ENCODE measurements at regions not wholly inside any gene's neighbourhood (a gene's known extent, or its start where the extent isn't known, plus 50 kb on each side); places are given as distances from the start of the nearest gene placed in this dataset.

GRCh38 chr4:58064653-58065052 lies 954.5 kb upstream of the IGFBP7 start:
- Histone ChIP-seq H3K4me3 (ENCODE audit: low read length) (no peak overlapping the region), H3K4me1 (ENCODE audit: control insufficient read depth, insufficient read depth, low read length) (no peaks in the 10 kb centered on the region)

DNA sequence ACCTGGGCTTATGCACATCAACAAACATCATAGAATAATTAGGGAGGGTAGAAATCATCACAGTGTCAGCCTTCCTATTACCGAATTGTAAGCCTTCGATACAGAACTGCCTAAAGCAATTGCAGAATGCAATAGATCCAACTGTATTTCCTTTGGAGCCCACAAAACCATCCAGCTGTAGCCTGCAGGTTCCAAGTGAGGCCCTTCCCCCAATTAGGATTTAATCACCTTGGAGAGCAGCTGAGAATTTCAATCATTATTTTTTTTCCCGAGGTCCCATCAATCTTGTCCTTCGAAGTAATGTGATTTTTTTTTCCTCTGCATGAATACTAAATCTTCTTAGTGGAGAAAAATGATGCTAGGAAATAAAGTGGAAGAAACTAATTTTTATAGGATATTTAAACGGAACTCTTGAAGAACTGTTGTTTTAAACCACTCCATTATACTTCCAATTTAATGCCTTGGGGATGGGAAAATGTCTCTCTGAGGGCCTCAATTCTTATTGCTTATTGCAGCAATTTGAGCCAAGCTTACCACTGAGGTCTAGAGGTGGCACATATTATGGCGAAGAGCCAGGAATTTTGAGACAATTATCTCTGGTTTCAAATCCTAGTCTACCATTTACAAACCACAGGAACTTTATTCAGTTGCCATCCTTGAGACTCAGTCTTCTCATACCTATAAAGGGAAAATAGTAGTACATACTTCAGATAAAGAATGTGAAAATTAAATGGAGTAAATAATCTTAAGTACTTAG lies 953.4 kb upstream of the IGFBP7 start:
- H3K27ac ChIP-seq (ENCODE audit: low read depth, low read length), result no peak overlapping the region
- H3K4me1 ChIP-seq (ENCODE audit: control insufficient read depth, insufficient read depth, low read length), result no peaks in the 10 kb centered on the region
- H3K27me3 ChIP-seq (ENCODE audit: control insufficient read depth, insufficient read depth, low read length), result no peaks in the 10 kb centered on the region
- H3K36me3 ChIP-seq (ENCODE audit: control insufficient read depth, insufficient read depth, low read length), result no peaks in the 10 kb centered on the region
- H3K9ac ChIP-seq (ENCODE audit: low read length), result no peak overlapping the region
- no peak overlapping the region for H3K4me3 ChIP-seq (ENCODE audit: low read length)

More at GRCh38 chr4:58064653-58065052, 954.5 kb upstream of the IGFBP7 start:
- H3K27ac ChIP-seq (ENCODE audit: low read depth, low read length), result no peak overlapping the region
- H3K36me3 ChIP-seq (ENCODE audit: control insufficient read depth, insufficient read depth, low read length), result no peaks in the 10 kb centered on the region
- H3K9ac ChIP-seq (ENCODE audit: low read length), result no peak overlapping the region
- H3K27me3 ChIP-seq (ENCODE audit: control insufficient read depth, insufficient read depth, low read length), result no peaks in the 10 kb centered on the region

DNA sequence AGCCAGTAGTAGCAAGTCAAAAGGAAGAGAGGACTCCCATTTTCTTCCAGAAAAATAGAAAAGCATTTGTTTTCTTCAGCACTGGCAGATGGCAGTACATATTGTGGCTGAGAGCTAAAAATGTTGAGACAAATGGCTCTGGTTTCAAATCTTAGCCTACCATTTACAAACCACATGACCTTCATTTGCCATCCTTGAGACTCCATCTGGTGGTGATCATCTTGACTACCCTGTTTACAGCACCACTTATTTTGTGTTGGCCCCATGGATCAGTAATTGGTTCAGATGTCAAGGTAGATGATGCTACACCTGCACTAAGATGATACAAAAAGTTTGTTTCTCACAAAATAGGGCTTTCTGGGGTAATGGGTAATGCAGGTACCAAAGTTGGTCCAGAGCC lies 951.8 kb upstream of the IGFBP7 start:
- H3K27ac ChIP-seq (ENCODE audit: low read depth, low read length), result no peak overlapping the region
- H3K4me1 ChIP-seq (ENCODE audit: control insufficient read depth, insufficient read depth, low read length), result no peaks in the 10 kb centered on the region
- no peak overlapping the region for H3K4me3 ChIP-seq (ENCODE audit: low read length)
- no peaks in the 10 kb centered on the region for H3K27me3 ChIP-seq (ENCODE audit: control insufficient read depth, insufficient read depth, low read length)
- H3K36me3 ChIP-seq (ENCODE audit: control insufficient read depth, insufficient read depth, low read length), result no peaks in the 10 kb centered on the region
- no peak overlapping the region for H3K9ac ChIP-seq (ENCODE audit: low read length)

GRCh38 chr4:58050439-58050838 lies 940.3 kb upstream of the IGFBP7 start:
- Histone ChIP-seq H3K4me3 (ENCODE audit: low read length) (no peak overlapping the region), H3K4me1 (ENCODE audit: control insufficient read depth, insufficient read depth, low read length) (no peaks in the 10 kb centered on the region), H3K36me3 (ENCODE audit: control insufficient read depth, insufficient read depth, low read length) (no peaks in the 10 kb centered on the region), H3K27ac (ENCODE audit: low read depth, low read length) (no peak overlapping the region), H3K9ac (ENCODE audit: low read length) (no peak overlapping the region), H3K27me3 (ENCODE audit: control insufficient read depth, insufficient read depth, low read length) (no peaks in the 10 kb centered on the region)

- no peak overlapping the region for H3K9ac ChIP-seq (ENCODE audit: low read length)
- H3K4me1 ChIP-seq (ENCODE audit: control insufficient read depth, insufficient read depth, low read length), result no peaks in the 10 kb centered on the region
- H3K4me3 ChIP-seq (ENCODE audit: low read length), result no peak overlapping the region
- no peaks in the 10 kb centered on the region for H3K36me3 ChIP-seq (ENCODE audit: control insufficient read depth, insufficient read depth, low read length)
- no peak overlapping the region for H3K27ac ChIP-seq (ENCODE audit: low read depth, low read length)
- H3K27me3 ChIP-seq (ENCODE audit: control insufficient read depth, insufficient read depth, low read length), result no peaks in the 10 kb centered on the region
These were observed 938.3 kb upstream of the IGFBP7 start for GRCh38 chr4:58048491-58048890.

GRCh38 chr4:58042176-58042575 lies 932.0 kb upstream of the IGFBP7 start:
- Histone ChIP-seq H3K27ac (ENCODE audit: low read depth, low read length) (no peak overlapping the region), H3K27me3 (ENCODE audit: control insufficient read depth, insufficient read depth, low read length) (no peaks in the 10 kb centered on the region), H3K4me3 (ENCODE audit: low read length) (no peak overlapping the region), H3K4me1 (ENCODE audit: control insufficient read depth, insufficient read depth, low read length) (no peaks in the 10 kb centered on the region), H3K36me3 (ENCODE audit: control insufficient read depth, insufficient read depth, low read length) (no peaks in the 10 kb centered on the region), H3K9ac (ENCODE audit: low read length) (no peak overlapping the region)

- H3K27me3 ChIP-seq (ENCODE audit: control insufficient read depth, insufficient read depth, low read length), result no peaks in the 10 kb centered on the region
- H3K9ac ChIP-seq (ENCODE audit: low read length), result no peak overlapping the region
- H3K27ac ChIP-seq (ENCODE audit: low read depth, low read length), result no peak overlapping the region
- no peaks in the 10 kb centered on the region for H3K36me3 ChIP-seq (ENCODE audit: control insufficient read depth, insufficient read depth, low read length)
- H3K4me3 ChIP-seq (ENCODE audit: low read length), result no peak overlapping the region
- H3K4me1 ChIP-seq (ENCODE audit: control insufficient read depth, insufficient read depth, low read length), result no peaks in the 10 kb centered on the region
These were observed 883.8 kb upstream of the IGFBP7 start for GRCh38 chr4:57993944-57994343.

GRCh38 chr4:57989430-57989829 lies 879.2 kb upstream of the IGFBP7 start:
- Histone ChIP-seq H3K9ac (ENCODE audit: low read length) (no peak overlapping the region), H3K27ac (ENCODE audit: low read depth, low read length) (no peak overlapping the region), H3K36me3 (ENCODE audit: control insufficient read depth, insufficient read depth, low read length) (no peaks in the 10 kb centered on the region), H3K4me3 (ENCODE audit: low read length) (no peak overlapping the region), H3K4me1 (ENCODE audit: control insufficient read depth, insufficient read depth, low read length) (no peaks in the 10 kb centered on the region), H3K27me3 (ENCODE audit: control insufficient read depth, insufficient read depth, low read length) (no peaks in the 10 kb centered on the region)

DNA sequence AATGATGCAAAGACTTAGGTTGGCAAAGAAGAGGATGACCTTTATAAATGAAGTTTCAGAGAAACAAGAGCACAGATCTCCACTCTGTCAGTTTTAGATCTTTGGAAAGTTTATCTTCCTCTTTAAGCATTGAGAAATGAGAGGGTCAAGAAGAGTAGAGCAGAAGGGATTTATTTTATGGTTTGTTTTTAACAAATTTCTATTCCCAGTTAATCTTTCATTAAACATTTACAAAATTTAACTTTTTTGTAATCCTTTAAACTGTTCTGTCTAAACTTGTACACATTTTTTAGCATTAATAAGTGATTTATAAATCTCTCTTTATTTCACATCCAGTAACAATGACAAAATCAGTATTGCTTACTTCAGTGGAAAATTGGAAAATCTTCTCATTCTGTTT lies 875.0 kb upstream of the IGFBP7 start:
- Histone ChIP-seq H3K36me3 (ENCODE audit: control insufficient read depth, insufficient read depth, low read length) (no peaks in the 10 kb centered on the region), H3K4me1 (ENCODE audit: control insufficient read depth, insufficient read depth, low read length) (no peaks in the 10 kb centered on the region), H3K27me3 (ENCODE audit: control insufficient read depth, insufficient read depth, low read length) (no peaks in the 10 kb centered on the region), H3K27ac (ENCODE audit: low read depth, low read length) (no peak overlapping the region), H3K9ac (ENCODE audit: low read length) (no peak overlapping the region), H3K4me3 (ENCODE audit: low read length) (no peak overlapping the region)

DNA sequence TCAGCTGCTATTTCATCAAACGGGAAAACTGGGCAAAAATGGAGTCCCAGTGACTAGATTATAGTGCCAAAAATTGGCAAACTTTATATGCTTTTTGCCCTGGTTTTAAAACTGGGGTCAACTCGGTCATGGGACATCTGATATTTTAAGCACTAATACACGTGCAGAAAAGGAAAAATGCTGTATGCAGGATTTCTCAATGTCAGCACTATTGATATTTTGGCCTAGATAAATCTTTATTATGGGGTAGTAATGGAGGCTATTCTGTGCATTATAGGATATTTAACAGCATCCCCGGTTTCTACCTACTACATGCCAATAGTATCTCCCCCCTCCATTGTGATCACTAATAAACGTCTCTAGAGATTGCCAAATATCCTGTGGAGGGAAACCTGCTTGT lies 870.9 kb upstream of the IGFBP7 start:
- Histone ChIP-seq H3K4me3 (ENCODE audit: low read length) (no peak overlapping the region), H3K4me1 (ENCODE audit: control insufficient read depth, insufficient read depth, low read length) (no peaks in the 10 kb centered on the region)

GRCh38 chr4:57974821-57975220 lies 864.6 kb upstream of the IGFBP7 start:
- no peak overlapping the region for H3K4me3 ChIP-seq (ENCODE audit: low read length)

More for the DNA sequence above, 870.9 kb upstream of the IGFBP7 start:
- H3K27me3 ChIP-seq (ENCODE audit: control insufficient read depth, insufficient read depth, low read length), result no peaks in the 10 kb centered on the region
- no peak overlapping the region for H3K27ac ChIP-seq (ENCODE audit: low read depth, low read length)
- no peak overlapping the region for H3K9ac ChIP-seq (ENCODE audit: low read length)
- no peaks in the 10 kb centered on the region for H3K36me3 ChIP-seq (ENCODE audit: control insufficient read depth, insufficient read depth, low read length)

DNA sequence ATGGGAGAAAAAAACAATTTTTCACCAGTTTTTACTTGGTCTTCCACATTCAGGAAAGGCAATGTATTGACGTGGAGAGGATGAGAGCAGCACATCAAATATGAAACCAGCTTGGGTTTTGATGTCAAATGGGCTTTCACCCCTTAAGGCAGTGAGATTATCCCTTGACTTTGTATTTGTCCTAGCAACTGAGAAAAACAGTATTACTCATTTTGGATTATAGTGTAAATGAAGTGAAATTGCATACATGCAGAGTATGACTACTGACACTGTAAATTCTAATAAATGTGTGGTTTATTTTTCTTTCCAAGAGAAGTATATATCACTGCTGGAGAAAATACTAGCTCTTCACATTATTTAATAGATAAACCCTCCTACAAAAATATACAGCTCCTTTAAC lies 863.6 kb upstream of the IGFBP7 start:
- H3K4me3 ChIP-seq (ENCODE audit: low read length), result no peak overlapping the region
- H3K9ac ChIP-seq (ENCODE audit: low read length), result no peak overlapping the region
- H3K27ac ChIP-seq (ENCODE audit: low read depth, low read length), result no peak overlapping the region
- H3K36me3 ChIP-seq (ENCODE audit: control insufficient read depth, insufficient read depth, low read length), result no peaks in the 10 kb centered on the region
- H3K27me3 ChIP-seq (ENCODE audit: control insufficient read depth, insufficient read depth, low read length), result no peaks in the 10 kb centered on the region
- no peaks in the 10 kb centered on the region for H3K4me1 ChIP-seq (ENCODE audit: control insufficient read depth, insufficient read depth, low read length)

More at GRCh38 chr4:57974821-57975220, 864.6 kb upstream of the IGFBP7 start:
- Histone ChIP-seq H3K9ac (ENCODE audit: low read length) (no peak overlapping the region), H3K36me3 (ENCODE audit: control insufficient read depth, insufficient read depth, low read length) (no peaks in the 10 kb centered on the region), H3K27ac (ENCODE audit: low read depth, low read length) (no peak overlapping the region), H3K27me3 (ENCODE audit: control insufficient read depth, insufficient read depth, low read length) (no peaks in the 10 kb centered on the region), H3K4me1 (ENCODE audit: control insufficient read depth, insufficient read depth, low read length) (no peaks in the 10 kb centered on the region)

DNA sequence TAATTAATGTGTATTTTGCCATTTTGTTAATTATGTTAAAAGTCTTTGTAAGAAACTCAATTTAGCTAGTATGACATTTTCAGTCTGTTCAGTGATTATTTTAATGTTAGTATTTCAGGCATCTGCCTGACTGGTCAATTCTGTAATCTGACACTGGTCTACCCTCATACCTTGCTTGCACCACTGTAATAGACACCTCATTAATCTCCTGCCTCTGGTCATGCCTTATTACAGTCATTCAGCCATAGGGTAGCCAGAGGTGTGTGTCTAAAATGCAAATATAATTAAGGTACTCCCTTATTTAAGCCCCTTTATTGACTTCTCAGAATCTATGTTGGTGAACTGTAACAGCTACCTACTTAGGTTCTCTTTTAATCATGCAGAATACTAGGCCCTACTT lies 861.1 kb upstream of the IGFBP7 start:
- Histone ChIP-seq H3K9ac (ENCODE audit: low read length) (no peak overlapping the region), H3K4me1 (ENCODE audit: control insufficient read depth, insufficient read depth, low read length) (no peaks in the 10 kb centered on the region), H3K27me3 (ENCODE audit: control insufficient read depth, insufficient read depth, low read length) (no peaks in the 10 kb centered on the region), H3K36me3 (ENCODE audit: control insufficient read depth, insufficient read depth, low read length) (no peaks in the 10 kb centered on the region), H3K27ac (ENCODE audit: low read depth, low read length) (no peak overlapping the region), H3K4me3 (ENCODE audit: low read length) (no peak overlapping the region)

Data from rectal smooth muscle tissue (tissue), 1 donor.